IPS-NIHi7 (cell line): ENCODE measurements at regions not wholly inside any gene's neighbourhood (a gene's known extent, or its start where the extent isn't known, plus 50 kb on each side); places are given as distances from the start of the nearest gene placed in this dataset.
"Not testable (repeated sequence)": the region's sequence is repeated elsewhere in the genome, so short reads cannot be mapped to it uniquely, and the experiment has no call there.

Source experiments
- DNase-seq: peaks from one replicate; pipeline ENCODE4 v3.0.0; 2012; ENCODE audit warnings: mixed read lengths; ENCODE audit errors: extremely low spot score

DNA sequence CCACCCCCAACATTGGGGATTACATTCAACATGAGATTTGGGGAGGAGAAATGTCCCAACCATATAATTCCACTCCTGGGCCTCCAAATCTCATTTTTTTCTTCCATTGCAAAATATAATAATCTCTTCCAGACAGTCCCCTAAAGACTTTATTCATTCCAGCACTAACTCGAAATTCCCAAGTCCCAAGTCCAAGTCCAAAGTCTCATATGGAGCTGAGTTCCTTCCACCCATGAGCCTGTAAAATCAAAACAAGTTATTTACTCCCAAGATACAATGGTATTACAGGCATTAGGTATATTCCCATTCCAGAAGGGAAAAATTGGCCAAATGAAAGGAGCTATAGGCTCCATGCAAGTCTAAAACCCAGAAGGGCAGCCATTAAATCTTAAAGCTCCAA, 56.7 kb downstream of the P2RY1 start:
- DNase-seq = no peak

DNA sequence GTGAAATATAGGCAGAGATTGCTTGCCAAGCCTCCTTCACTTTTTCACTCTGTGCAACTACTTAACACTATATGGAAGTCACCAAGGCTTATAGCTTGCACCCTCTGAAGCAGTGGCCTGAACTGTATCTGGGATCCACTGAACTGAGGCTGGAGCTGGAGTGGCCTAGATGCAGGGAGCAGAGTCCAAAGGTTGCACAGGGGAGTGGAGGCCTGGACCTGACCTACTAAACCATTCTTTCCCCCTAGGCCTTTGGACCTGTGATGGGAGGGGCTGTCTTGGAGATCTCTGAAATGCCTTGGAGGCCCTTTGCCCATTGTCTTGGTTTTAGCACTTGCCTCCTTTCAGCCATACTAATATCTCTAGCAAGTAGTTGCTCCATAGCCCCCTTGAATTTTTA, 57.5 kb downstream of the P2RY1 start:
- DNase-seq = no peak

DNA sequence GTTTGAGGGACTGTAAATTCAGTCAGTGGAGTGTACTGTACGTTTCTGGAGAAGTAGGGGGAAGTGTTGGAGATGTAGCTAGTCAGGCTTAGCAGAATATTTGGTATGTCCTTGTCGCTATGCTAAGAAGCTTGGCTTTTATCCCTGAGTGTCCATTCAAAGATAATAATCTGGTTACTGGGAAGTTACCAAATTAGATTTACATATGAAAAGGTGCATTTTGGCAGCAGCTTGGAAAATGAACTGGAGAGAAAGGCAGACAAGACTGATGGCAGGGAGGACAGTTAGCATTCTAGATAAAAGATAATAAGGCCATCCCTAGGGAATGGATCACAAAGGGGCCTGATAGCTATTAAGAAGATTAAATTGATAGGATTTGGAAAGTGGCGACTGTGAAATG, 58.7 kb downstream of the P2RY1 start:
- DNase-seq = no peak

DNA sequence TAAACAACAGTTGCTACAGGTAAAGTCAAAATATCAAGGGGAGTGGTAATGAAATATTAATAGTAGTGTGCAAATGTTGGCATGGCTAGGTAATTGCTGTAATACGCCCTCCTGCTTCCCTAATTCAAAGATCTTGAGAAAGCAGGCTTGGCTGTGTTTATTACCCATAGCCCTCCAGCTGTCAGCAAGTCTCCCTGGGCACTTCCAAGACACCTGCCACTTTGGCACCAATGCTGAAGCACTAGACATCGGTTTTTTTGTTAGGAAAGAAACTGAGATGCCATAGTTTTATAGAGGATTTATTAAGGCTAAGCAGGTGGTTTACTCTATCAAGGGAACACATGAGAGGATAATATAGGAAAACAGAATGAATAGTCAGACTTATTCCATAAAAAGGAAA, 64.4 kb downstream of the P2RY1 start:
- DNase-seq = no peak

DNA sequence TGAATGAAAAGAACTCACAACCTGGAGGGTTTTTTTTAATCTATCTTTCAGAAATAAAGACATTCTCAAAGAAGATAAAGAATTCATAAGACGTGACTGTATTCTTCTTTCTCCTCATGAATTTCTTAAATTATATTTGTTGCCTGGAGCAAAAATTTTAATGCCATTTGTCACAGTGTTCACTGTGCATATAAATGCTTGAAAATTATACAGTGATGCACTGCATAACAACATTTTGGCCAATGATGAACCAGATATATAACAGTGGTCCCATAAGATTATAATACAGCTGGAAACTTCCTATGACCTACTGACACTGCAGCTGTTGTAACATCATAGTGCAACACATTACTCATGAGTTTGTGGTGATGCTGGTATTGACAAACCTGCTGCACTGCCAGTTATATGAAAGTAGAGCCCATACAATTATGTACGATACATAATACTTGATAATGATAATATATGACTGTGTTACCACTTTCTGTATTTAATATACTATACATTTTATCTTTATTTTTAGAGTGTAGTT, 67.3 kb downstream of the P2RY1 start:
- DNase-seq = no peak

DNA sequence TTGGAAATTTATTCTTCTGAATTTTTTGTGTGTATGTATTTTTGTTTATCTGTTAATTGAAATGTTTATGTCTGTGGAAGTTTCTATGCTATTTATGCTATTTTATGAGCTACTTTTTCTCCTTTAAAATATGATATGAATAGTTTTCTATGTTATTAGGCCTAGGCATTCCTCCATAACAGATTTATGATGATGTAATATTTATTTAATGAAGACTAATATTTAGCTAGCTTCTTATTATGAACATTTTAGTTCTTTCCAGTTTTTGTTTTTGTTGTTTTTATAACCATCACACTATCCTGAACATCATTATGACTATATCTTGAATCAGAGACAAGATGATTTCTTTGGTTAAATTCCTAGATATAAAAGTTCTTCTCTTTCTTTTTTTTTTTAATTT, 70.7 kb downstream of the P2RY1 start:
- no peak for DNase-seq

DNA sequence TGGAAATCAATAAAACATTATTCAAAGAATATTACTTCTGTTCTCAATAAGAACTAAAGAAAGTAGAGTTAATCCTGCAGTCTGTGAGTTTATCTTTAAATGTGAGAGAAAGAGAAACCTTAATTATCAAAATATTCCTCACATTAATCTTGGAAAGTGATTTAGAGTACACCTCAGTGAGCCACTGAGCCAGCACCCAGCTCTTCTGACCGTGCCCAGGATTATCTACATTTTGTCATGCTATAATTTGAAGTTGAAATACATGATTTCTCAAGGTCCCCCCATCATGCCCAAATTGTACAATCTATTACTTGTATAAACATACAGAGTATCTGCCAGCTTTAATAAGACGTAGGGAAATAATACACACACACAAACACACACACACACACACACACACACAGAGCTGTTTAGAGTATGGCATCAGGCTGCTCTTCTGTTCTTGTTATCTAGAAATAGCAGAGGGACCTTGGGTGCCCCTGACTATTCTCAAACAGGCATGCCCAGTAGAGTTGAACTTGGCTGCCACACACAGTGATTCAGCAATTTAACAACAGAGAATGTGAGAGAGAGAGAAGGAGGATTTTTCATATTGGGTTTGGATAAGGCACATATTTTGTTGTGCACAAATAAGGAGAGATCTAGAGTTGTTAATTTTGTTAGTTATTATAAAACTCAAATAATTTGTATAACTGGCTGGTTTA, 74.4 kb downstream of the P2RY1 start:
- no peak for DNase-seq

DNA sequence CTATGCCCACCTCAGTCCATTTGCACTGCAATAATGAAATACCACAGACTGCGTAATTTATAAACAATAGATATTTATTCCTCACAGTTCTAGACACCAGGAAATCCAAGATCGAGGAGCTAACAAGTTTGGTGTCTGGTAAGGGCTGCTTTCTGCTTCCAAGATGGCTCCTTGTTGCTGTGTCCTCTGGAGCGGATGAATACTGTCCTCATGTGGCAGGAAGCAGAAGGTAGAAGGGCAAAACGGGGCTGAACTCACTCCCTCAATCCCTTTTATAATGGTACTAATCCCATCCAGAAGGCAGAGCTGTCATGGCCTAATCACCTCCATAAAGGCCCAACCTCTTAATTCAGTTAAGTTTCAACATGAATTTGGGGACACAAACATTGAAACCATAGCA, 75.3 kb downstream of the P2RY1 start:
- no peak for DNase-seq

DNA sequence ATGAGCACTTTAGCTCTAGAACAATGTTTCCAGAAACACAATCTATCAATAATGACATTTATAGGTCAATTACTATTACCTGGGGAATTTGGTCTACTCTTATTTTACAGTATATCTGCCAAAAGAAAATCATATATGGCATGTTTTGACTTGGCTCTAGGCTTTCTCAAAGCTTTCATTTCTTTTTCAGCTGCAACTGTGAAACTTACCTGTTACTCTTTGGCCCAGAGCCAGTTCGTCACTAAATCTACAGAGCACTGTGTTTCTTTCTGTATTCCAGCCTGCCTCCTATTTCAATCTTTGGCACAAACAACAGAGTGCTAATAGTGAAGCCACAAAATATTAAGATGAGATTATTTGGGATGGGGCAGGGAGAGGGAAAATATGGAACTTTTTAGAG, 76.0 kb downstream of the P2RY1 start:
- no peak for DNase-seq

DNA sequence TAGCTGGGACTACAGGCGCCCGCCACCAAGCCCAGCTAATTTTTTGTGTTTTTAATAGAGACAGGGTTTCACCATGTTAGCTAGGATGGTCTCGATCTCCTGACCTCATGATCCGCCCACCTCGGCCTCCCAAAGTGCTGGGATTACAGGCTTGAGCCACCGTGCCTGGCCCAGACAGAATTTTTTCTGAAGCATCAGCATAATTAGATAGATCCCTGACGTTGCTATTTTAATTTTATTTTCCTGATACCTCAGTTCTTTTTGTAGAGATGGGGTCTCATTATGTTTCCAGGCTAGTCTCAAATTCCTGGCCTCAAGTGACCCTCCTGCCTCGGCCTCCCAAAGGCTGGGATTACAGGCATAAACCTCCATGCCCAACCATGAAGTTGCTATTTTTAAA, 79.8 kb downstream of the P2RY1 start:
- not testable (repeated sequence) for DNase-seq

DNA sequence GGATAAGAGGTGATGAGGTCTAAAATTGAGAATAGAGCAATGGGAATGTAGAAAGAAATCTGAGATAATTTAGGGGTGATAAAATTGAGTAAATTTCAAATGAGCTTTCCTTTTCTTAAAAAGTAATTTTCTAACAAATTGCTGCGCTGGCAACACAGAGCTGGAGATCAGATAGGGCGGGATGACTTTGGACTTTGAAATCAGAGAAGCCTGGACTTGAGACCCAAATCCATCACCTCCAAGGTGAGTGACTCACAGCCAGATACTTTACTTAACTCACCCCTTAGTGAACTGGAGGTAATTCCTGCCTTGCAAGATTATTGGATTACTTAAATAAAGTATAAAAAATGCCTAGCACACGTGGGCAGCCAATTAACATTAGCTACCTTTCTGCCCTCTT, 80.8 kb downstream of the P2RY1 start:
- no peak for DNase-seq

DNA sequence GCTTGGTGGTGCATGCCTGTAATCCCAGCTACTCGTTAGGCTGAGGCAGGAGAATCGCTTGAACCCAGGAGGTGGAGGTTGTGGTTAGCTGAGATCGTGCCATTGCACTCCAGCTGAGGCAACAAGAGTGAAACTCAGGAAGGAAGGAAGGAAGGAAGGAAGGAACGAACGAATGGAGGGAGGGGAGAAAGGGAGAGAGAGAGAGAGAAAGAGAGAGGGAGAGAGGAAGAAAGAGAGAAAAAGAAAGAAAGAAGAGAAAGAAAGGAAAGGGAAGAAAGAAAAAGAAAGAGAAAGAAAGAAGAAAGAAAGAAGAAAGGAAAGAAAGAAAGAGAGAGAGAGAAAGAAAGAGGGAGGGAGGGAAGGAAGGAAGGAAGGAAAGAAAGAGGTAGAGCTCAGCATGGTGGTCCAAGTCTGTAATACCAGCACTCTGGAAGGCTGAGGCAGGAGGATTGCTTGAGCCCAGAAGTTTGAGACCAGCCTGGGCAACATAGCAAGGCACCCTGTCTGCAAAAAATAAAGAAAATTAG, 81.9 kb downstream of the P2RY1 start:
- DNase-seq = no peak

DNA sequence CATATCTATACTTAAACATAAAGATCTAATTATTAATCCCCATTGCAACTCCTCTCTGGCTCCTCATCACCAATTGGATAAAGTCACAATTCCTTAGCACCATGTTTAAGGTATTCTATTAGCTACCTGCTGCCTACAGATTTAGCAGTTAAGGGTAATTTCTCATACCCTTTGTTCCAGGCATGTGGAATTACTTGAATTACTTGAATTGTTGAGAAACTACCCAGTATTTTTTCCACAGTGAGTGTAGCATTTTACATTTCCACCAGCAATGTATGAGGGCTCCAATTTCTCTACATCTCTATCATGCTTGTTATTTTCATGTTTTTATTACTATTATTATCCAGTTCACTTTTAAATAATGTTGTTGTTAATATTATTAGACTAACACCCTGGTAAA, 86.4 kb downstream of the P2RY1 start:
- no peak for DNase-seq

DNA sequence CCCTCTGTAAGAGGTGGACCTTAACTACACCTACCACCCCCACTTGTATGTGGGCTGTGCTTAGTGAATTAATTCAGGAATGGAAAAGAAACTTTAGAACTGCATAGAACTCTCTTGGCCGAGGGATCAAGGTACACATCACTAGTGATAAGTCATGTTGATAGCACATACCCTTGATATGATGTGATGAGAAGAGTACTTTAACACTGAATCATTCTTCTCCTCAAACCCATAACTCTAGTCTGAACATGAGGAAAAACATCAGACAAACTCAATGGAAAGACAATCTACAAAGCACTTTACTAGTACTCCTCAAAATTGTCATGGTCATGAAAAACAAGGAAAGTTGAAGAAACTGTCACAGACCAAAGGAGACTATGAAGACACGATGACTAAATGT, 87.6 kb downstream of the P2RY1 start:
- no peak for DNase-seq

DNA sequence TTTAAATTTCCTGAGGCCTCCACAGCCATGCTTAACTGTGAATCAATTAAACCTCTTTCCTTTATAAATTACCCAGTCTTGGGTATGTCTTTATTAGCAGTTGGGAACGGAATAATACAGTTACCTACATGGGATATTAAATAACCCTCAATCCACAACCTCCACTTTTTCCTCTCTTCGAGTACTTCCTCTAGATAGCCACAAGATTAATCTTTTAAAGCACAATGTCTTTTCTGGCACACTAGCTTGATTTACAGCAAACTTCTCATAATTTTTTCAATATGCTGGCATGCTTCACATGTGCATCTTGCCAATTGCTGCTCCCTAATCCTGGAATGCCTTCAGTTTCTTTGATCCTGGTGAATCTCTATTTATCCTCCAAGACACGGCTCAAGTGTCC, 92.2 kb downstream of the P2RY1 start:
- no peak for DNase-seq

DNA sequence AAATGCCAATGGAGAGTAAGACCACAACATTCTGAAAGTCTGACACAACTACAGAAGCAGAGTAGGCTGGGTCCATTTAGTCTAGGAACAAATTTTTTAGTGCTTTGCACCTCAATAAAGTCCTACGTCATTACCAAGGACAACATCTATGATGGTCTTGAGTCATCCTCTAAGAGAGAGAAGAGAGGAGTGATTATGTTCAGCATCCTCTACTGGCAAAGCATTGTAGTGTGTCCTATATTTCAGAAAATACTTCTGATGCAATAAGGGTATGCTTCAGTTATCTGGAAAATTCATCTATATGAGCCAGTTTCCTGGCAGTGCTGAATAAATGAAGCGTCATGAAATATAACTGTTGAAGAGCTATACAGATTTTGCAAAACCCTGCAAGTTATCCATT, 95.6 kb downstream of the P2RY1 start:
- no peak for DNase-seq

DNA sequence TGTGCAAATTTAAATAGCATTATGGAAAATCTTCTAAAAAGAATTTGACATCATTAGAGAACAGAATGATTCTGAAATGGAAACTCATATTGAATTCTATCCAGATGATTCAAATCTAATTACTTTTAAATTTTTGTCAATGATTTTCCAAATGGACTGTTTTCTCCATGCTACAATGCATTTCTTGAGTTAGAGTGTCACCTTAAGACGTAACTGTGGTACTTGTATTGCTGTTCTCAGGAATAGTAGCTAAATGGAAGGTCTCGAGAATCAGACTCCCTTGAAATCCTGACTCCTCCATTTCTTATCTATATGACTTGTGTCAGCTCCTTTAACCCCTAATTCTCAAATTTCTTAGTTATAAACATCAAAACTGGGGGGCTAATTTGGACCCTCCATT, 102.3 kb downstream of the P2RY1 start:
- no peak for DNase-seq

DNA sequence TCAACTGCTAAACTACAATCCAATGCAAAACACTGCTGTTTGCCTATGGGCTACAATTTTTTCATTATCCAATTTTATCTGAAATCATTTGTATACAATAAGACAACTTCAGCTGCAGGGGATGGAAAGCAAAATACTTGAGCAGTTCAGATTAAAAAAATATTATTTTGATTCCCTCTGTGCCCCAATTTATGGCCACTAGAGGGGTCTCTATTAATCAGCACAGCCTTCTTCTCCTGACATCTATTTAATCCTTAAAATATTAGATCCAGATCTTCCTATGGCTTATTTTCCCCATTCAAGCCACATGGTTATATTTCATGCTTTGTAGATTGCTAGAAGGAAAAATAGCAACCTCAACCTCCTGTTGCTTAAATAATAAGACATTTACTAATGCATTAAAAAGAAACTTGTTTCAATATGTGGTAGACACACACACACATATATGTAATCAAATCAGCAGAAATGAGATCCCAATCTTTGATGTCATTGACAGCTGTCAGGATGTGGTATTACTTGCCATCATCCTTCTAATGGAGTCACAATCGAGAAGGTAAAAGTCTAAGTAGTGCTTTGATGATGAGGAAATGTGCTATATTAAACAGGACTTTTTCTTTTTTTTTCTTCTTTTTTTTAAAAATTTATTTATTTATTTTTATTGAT, 104.2 kb downstream of the P2RY1 start:
- no peak for DNase-seq

DNA sequence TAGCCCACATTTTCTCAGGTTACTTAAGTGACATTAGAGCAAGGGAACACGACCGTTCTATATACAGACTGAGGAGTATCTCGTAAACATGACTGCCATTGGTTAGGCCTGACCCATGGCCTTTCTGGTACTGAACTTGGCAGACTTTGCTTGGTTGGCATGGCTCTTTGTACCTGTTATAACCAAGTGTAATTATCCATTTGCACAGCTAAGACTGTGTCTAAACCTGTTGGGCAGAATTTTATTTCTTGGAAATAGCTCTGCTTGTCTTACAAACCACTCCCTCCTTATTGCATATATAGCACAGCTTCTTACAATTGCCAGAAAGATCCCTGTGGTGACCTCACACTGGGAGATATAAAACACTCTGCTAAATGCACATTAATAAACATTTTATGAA, 106.9 kb downstream of the P2RY1 start:
- no peak for DNase-seq

DNA sequence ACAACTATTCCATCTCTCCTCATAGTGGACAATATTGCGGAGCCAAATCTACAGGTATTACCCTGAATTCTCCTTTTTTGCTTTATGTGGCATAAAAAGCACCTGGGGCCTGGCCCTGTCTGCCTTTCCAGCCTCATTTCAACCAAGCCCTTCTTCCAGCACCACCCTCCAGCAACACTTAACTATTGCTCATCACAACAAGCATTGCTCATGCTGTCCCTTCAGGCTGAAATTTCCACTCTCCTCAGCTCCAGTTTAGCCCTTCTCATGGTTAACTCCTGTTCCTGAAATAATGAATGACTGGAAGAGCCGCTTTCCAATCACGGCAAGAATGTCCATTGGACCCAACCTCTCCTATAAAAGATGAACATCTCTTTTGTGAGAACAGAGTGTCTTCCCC, 107.4 kb downstream of the P2RY1 start:
- DNase-seq = no peak

DNA sequence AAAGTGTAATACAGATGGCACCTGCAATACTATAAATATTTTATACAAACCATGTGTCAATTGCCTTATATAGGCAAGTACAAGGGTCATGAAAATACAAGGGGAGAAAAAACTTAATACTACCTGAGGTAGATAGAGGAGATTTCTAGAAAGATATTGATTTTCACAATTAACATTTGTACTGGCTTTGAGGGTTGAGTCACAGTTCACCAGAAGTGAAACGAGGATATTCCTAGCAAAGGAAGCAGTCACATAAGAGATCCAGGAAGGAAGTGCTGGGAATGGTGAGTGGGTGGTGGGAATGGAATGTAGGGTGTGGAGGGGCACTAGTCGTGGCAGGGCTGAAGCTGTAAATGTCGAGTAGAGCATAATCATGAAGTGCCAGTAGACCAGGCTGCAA, 108.7 kb downstream of the P2RY1 start:
- peak; percentile 12 for DNase-seq

DNA sequence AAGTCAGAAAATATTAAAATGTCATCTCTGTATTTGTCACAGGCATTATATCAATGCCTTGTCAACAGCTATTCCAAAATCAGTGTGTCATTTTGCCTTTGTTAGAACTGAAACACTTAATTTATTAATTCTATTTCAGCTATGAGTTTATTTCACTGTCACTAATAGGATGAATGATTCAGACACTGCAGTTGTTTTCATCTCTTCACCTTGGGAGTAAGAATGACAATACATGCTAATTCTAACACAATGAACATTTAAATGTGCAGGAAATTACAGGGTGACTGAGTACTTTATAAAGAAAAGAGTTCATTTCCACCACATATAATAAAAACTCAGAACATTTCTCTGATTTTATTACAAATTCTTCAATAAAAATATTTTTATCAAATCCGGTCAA, 109.7 kb downstream of the P2RY1 start:
- no peak for DNase-seq

DNA sequence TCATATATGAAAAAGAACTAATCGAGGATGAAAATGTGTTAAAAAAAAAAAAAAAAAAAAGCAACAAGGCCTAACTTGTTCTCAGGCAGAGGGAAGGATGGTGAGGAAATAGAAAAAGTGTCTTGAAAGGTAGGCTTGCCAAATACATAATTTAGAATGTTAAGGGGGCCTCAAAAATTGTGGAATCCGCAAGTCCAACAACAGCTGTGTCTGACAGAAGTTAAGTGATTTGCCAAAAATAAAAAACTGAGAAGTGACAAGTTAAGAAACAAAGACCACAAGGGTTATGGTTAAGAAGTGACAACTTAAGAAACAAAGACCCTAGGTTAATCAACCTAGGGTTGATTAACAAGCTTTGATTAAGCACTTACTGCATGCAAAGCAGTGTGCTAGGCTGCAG, 110.6 kb downstream of the P2RY1 start:
- no peak for DNase-seq
